ENCODE measurements at regions not wholly inside any gene's neighbourhood (a gene's known extent, or its start where the extent isn't known, plus 50 kb on each side); places are given as distances from the start of the nearest gene placed in this dataset.

- no peak overlapping the region for H3K4me2 ChIP-seq (ENCODE audit: control insufficient read depth, extremely low read depth, insufficient read depth, low read depth, low read length)
- H3K9ac ChIP-seq (ENCODE audit: control insufficient read depth, extremely low read depth, insufficient read depth, low read length) = no peak overlapping the region
- H3K27ac ChIP-seq (ENCODE audit: control insufficient read depth, insufficient read depth, low read length) = no peak overlapping the region
- H3K36me3 ChIP-seq (ENCODE audit: control insufficient read depth in 2 of 2, extremely low read depth in 1 of 2, insufficient read depth in 2 of 2, low read length in 2 of 2) = no peaks in the 10 kb centered on the region
- FAIRE-seq (no peak), DNase-seq (ENCODE audit: low read depth, low spot score) (no peak)
- H3K9me1 ChIP-seq (ENCODE audit: control insufficient read depth, extremely low read depth, insufficient read depth, low read length) = no peaks in the 10 kb centered on the region
- no peak overlapping the region for H3K4me3 ChIP-seq (ENCODE audit: control insufficient read depth in 2 of 3, extremely low read depth in 1 of 3, insufficient read depth in 2 of 3, low read depth in 1 of 3, low read length in 3 of 3)
- no peaks in the 10 kb centered on the region for H4K20me1 ChIP-seq (ENCODE audit: control insufficient read depth, extremely low read depth, insufficient read depth, low read length)
- no peak overlapping the region for H2AFZ ChIP-seq (ENCODE audit: control insufficient read depth, low read length)
- H3K4me1 ChIP-seq (ENCODE audit: control insufficient read depth, extremely low read depth, insufficient read depth, low read length) = no peaks in the 10 kb centered on the region
- no peaks in the 10 kb centered on the region for H3K79me2 ChIP-seq (ENCODE audit: control insufficient read depth, insufficient read depth, low read length)
- TF ChIP-seq CTCF (optimal IDR thresholded peaks at IDR 0.05 in 1 of 3, IDR thresholded peaks at IDR 0.05 in 1 of 3, conservative IDR thresholded peaks at IDR 0.05 in 1 of 3; ENCODE audit: extremely low read depth in 1 of 3, insufficient read depth in 2 of 3, low read length in 3 of 3) = no peak
- TF ChIP-seq EZH2 (IDR thresholded peaks at IDR 0.05; ENCODE audit: low read length) = no peak
- peaks cover 3% of the 10 kb centered on the region for H3K27me3 ChIP-seq (ENCODE audit: control insufficient read depth, extremely low read depth, insufficient read depth, low read length)
- dilution Hi-C loops (cut with MboI; ENCODE audit: extremely low pct_ligation_motif_present, low sequenced_read_pairs) = no loop called here
- no peaks in the 10 kb centered on the region for H3K9me3 ChIP-seq (ENCODE audit: control insufficient read depth, low read depth, low read length)
These were observed 131.7 kb upstream of the THBS2 start for GRCh38 chr6:169385237-169385880.

- Histone ChIP-seq H3K79me2 (ENCODE audit: control insufficient read depth, insufficient read depth, low read length) (no peaks in the 10 kb centered on the region), H3K9ac (ENCODE audit: control insufficient read depth, extremely low read depth, insufficient read depth, low read length) (no peak overlapping the region), H3K27me3 (ENCODE audit: control insufficient read depth, extremely low read depth, insufficient read depth, low read length) (peaks cover 3% of the 10 kb centered on the region), H3K4me1 (ENCODE audit: control insufficient read depth, extremely low read depth, insufficient read depth, low read length) (no peaks in the 10 kb centered on the region), H3K36me3 (ENCODE audit: control insufficient read depth in 2 of 2, extremely low read depth in 1 of 2, insufficient read depth in 2 of 2, low read length in 2 of 2) (no peaks in the 10 kb centered on the region), H2AFZ (ENCODE audit: control insufficient read depth, low read length) (no peak overlapping the region), H4K20me1 (ENCODE audit: control insufficient read depth, extremely low read depth, insufficient read depth, low read length) (no peaks in the 10 kb centered on the region), H3K4me2 (ENCODE audit: control insufficient read depth, extremely low read depth, insufficient read depth, low read depth, low read length) (no peak overlapping the region), H3K4me3 (ENCODE audit: control insufficient read depth in 2 of 3, extremely low read depth in 1 of 3, insufficient read depth in 2 of 3, low read depth in 1 of 3, low read length in 3 of 3) (no peak overlapping the region), H3K27ac (ENCODE audit: control insufficient read depth, insufficient read depth, low read length) (no peak overlapping the region), H3K9me1 (ENCODE audit: control insufficient read depth, extremely low read depth, insufficient read depth, low read length) (no peaks in the 10 kb centered on the region), H3K9me3 (ENCODE audit: control insufficient read depth, low read depth, low read length) (no peaks in the 10 kb centered on the region)
- TF ChIP-seq EZH2 (IDR thresholded peaks at IDR 0.05; ENCODE audit: low read length) = no peak
- TF ChIP-seq CTCF (optimal IDR thresholded peaks at IDR 0.05 in 1 of 3, IDR thresholded peaks at IDR 0.05 in 1 of 3, conservative IDR thresholded peaks at IDR 0.05 in 1 of 3; ENCODE audit: extremely low read depth in 1 of 3, insufficient read depth in 2 of 3, low read length in 3 of 3) = no peak
- dilution Hi-C loops (cut with MboI; ENCODE audit: extremely low pct_ligation_motif_present, low sequenced_read_pairs) = no loop called here
- FAIRE-seq (no peak), DNase-seq (ENCODE audit: low read depth, low spot score) (no peak)
These were observed 130.6 kb upstream of the THBS2 start for GRCh38 chr6:169384291-169384690.

Measured in keratinocyte (primary cell).